HG02973 (cell line): ENCODE measurements at regions not wholly inside any gene's neighbourhood (a gene's known extent, or its start where the extent isn't known, plus 50 kb on each side); places are given as distances from the start of the nearest gene placed in this dataset.
"Not testable (repeated sequence)": the region's sequence is repeated elsewhere in the genome, so short reads cannot be mapped to it uniquely, and the experiment has no call there.

Source experiments
- ATAC-seq: cut with Tn5 transposase; IDR thresholded peaks from one replicate; pipeline ENCODE4 v1.9.1; 2021; ENCODE audit warnings: moderate library complexity; ENCODE audit not compliant: unreplicated experiment

GRCh38 chr6:100103194-100103593, 109.2 kb upstream of the MCHR2 start:
- ATAC-seq: no peak

- no peak for ATAC-seq
These were observed 107.6 kb upstream of the MCHR2 start for GRCh38 chr6:100101644-100102043.

- ATAC-seq: no peak
These were observed 106.8 kb upstream of the MCHR2 start for GRCh38 chr6:100100776-100101175.

GRCh38 chr6:100099189-100100074, 105.4 kb upstream of the MCHR2 start:
- ATAC-seq: no peak

- no peak for ATAC-seq
These were observed 102.9 kb upstream of the MCHR2 start for GRCh38 chr6:100096936-100097335.

- ATAC-seq: no peak
These were observed 102.3 kb upstream of the MCHR2 start for GRCh38 chr6:100096341-100096740.

GRCh38 chr6:100093405-100093804, 99.4 kb upstream of the MCHR2 start:
- ATAC-seq: no peak

GRCh38 chr6:100088009-100088408, 94.0 kb upstream of the MCHR2 start:
- no peak for ATAC-seq

GRCh38 chr6:100084991-100085364, 91.0 kb upstream of the MCHR2 start:
- no peak for ATAC-seq

GRCh38 chr6:100084316-100084990, 90.4 kb upstream of the MCHR2 start:
- ATAC-seq: no peak

GRCh38 chr6:100078509-100078908, 84.5 kb upstream of the MCHR2 start:
- ATAC-seq: no peak

- ATAC-seq: no peak
These were observed 71.3 kb upstream of the MCHR2 start for GRCh38 chr6:100065348-100065747.

- no peak for ATAC-seq
These were observed 68.6 kb upstream of the MCHR2 start for GRCh38 chr6:100062621-100063020.

GRCh38 chr6:100057941-100058340, 63.9 kb upstream of the MCHR2 start:
- ATAC-seq: no peak

- no peak for ATAC-seq
These were observed 56.5 kb upstream of the MCHR2 start for GRCh38 chr6:100050550-100050949.

GRCh38 chr6:100043961-100044360, 49.9 kb upstream of the MCHR2 start:
- ATAC-seq: not testable (repeated sequence)
